NCI-H2227 treated with DMSO at 0.1 percent for 48 hours (cell line): ENCODE measurements at regions not wholly inside any gene's neighbourhood (a gene's known extent, or its start where the extent isn't known, plus 50 kb on each side); places are given as distances from the start of the nearest gene placed in this dataset.
"Not testable (repeated sequence)": the region's sequence is repeated elsewhere in the genome, so short reads cannot be mapped to it uniquely, and the experiment has no call there.

Source experiments
- DNase-seq: peaks from one replicate; lab custom pipeline; 2025; lab: John Stamatoyannopoulos, UW

DNA sequence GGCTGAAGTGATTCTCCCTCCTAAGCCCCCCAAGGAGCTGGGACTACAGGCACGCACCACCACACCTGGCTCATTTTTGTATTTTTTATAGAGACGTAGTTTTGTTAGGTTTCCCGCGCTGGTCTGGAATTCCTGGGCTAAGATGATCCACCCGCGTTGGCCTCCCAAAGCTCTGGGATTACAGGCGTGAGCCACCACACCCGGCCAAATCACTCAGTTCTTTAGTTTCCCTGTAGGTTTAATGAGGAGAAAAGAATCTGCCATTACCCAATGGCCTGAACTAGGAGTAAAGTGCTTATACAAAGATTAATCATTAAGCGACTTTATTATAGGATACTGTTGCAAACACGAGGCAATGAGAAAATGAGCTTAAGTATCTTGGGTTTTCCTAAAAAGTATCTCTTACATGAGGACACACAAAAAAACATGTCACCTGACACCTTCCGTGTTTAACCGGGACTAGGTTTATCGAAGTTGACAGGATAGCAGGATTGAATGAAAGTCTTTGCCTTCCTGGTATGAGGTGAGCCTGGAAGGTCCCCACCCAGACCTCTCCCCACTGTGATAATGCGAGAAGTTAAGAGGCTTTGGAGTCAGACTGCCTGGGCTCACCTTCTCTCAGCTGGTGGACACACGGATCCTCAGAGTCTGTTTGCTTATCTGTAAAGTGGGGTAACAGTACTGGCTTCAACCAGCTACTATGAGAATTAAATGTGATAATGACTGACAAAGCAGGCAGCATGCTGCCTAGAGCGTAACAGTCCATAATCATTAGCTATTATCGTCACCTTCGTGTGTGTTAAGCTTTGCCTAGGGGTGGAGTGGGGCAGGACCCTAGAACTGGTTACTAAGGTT, 133.5 kb upstream of the KRAS start:
- no peak for DNase-seq

DNA sequence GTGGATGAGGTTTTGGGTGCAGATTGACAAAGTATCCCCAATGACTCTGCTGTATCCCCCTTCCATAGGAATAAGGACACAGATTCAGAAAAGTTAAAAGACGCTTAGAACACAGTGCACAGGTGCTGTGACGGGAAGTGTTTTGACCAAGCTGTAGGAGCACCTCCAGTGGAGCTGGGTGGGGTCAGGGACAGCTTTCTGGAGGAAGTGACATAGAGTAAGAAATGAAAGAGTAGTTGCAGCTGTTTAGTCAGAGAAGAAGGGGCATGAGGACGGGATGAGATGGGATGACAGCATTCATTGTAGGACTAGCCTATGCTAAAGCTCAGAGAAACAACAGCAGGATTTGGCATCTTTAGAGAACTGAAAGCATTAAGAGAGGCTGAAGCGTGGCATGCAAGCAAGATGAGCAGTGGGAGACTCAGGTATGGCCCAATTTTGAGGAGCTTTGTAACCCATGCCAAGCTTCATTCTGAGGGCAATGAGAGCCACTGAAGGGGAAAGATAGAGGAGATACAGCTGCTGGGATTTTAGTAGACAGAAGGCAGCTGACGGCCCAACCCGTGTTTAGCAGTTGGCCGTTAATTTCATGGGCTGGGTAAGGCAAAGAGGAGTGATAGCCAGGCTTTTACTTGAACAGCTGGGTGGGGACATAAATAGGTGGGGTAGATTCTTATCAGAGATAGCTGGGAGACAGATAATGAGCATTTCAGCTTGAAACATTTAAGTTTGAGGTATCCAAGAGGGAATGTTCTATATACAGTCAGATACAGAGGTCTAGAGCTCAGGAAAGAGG, 131.8 kb upstream of the KRAS start:
- no peak for DNase-seq

DNA sequence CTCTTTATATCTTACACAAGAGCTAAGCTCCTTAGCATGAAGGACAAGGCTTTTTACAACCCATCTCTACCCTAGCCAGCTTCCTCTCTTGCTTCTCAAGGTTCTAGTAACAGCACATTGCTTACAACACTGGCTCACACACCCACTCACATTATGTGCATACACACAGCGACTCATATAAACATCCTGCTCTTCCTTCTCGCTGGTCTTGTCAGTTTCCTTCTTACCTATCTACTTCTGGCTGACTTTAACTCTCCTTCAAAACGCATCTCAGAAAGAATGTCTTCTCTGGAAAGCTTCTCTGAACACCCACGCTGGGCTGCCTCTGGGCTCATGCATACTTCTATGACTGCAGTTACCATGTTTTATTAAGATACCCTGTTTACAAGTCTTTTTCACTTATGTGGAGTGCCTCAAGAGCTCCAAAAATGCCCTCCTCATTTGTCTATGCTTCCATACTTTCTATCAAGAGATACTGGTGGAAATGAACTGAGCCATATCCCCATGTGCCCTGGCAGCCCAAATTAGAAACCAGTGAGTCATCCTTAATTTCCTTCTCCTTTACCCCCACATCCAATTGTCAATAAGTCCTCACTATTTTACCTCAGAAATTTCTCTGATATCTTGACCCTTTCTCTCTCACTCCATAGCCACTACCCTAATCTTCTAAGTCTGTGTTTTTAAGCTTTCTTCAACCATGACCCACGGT, 126.9 kb upstream of the KRAS start:
- DNase-seq: no peak

DNA sequence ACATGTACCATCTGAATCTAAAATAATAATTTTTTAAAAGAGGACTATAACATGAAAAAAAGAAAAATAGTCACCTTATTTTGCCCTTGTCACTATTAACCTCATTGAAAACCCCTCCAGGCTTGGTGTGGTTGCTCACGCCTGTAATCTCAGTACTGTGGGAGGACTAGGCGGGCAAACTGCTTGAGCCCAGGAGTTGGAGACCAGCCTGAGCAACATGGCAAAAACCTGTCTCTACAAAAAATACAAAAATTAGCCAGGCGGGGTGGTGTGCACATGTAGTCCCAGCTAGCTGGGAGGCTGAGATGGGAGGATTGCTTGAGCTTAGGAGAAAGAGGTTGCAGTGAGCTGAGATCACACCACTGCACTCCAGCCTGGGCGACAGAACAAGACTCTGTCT, 126.3 kb upstream of the KRAS start:
- no peak for DNase-seq

DNA sequence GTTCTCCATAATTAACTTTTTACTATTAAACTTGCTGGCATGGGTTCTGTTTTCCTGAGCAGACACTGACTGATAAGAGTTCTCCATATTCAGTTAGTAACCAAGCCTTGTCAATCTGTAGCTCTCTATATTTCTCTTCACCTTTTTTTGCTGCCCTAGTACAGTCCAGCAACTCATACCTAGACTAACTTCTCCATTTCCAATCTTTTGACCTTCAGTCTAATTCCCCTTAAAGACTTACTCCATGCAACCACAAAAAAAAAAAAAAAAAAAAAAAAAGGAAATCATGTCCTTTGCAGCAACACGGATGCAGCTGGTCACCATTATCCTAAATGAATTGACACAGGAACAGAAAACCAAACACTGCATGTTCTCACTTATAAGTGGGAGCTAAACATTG, 125.7 kb upstream of the KRAS start:
- no peak for DNase-seq

DNA sequence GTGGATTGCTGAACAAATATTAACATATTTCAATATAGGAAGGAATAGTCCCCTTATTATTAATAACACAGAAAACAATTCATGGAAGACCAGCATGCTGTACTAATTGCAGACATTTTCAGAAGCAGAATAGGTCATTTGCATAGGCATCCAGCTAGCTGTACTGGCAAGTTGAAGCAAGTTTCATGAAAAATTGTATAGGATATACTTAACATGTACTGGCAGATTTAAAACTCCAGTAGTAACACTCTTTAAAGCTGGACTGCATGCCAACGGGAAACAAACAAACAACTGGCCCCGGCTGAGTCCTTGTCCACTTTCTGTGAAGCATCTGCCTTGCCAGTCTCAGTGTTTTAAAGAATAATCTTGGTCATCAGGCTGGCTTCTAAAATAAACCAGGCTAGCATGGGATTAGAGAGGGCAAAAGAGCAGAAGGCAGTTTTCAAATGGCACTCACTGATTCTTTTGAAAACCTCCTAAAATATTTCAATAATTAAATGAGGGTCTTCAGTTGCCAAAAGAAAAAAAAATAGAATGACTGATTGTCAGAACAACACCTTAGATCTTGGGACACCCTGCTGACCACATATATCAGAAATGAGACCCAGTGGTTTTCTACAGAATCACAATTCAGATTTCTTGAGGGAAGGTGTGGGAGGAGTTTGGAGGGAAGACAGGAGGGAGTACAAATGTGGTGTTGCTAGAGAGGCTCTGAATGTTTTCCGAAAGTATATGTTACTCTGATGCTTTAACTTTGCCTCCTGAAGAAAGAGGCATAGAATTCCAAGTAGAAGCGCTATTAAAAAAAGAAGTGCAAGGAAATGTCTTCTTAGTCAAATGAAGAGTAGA, 122.5 kb upstream of the KRAS start:
- DNase-seq: no peak

DNA sequence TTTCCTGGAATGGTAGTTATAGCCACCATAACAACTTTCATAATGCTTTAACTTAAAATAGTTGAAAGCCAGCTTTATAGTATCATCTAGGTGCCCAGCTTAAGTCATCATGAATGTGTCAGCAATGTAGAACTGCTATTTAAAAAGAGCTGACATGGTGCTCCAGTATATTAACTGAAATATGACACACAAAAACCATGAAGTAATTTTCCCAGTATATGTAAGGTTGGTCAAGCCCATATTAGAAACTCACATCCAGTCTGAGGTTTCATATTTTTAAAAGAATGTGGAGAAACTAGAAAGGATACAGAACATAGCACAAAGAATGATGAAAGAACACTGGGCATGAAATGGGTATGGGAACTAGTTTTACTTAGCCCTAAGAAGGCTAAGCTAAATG, 121.3 kb upstream of the KRAS start:
- DNase-seq: no peak

DNA sequence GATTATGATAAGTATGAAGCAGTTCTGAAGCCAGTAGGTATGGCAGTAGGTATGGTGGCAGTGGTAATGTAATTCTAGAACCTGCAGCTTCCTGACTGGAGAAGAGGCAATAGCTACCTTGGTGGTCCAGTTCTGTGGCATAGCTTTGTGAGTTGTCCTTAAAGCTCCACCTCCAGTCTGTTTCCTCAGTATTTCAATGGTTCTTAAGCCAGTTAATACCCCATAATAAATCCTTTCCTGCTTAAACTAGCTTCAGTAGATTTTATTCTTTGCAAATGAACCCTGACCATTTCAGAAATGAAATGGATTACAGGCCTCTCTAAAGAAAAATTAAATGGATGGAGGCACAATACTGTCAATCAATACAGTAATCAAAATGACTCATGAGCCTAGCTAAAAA, 117.8 kb upstream of the KRAS start:
- no peak for DNase-seq

DNA sequence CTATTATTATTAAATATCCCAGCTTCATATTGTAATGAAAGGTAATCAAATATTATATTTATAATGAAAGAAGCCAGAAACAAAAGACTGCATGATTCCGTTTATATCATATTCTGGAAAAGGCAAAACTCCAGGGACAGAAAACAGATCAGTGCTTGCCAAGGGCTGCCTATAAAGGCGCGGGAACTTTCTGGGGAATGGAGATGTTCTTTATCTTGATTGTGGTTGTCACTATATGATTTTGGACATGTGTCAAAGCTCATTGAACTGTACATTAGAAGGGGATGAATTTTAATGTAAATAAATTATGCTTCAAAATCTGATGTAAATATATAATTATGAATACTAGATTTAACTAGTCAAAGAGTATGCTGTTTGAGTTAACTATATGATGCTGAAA, 115.4 kb upstream of the KRAS start:
- DNase-seq: no peak

DNA sequence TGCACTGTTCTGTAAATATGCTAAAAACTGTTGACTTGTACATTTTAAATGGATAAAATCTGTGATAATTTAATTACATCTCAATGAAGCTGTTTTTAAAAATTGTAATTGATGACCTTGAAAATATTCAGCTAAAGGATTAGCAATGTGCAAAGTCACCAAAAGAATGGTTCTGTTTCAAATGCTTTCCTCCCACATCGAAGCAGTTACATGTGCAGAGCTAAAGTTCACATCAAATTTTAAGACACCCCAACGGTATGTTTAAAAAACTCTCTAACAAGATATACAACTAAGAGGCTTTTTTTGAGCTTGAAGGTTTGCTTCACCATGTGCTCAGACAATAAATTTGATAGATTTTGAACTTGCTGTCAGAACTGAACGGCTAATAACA, 114.6 kb upstream of the KRAS start:
- no peak for DNase-seq

DNA sequence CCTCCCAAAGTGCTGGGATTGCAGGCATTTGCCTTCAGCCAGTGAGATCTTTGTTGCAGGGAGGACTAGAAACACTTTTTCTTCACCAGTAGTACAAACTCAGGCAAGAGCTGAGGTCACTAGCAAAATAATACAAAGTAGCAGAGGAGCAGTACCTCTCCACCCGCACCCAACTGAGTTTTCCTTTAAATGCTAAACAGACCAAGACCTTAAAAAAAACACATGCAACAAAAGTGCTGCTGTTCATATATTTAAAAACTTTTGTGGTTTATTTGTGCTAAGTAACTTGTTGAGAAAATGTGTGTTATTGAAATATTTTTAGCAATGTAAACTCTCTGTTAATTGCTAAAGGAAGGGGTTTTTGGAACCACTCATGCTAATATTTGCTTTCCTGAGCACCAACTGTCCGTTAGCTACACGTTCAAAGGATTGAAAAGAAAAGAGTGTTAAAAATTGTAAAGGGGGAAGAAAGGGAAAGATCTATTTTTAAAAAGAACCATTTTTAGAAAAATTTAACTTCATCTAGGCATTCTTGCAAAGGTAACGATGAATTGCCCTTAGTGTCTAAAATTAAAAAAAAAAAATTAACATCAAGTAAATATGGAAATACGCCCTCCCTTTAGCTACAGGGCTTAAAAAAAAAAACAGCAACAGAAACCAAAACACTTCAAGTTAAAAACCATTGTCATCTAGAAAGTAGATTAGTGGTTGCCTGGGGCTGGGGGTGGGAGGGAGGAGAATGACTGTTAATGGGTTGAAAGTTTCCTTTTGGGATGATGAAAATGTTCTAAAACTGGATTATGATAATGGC, 114.0 kb upstream of the KRAS start:
- DNase-seq: no peak

DNA sequence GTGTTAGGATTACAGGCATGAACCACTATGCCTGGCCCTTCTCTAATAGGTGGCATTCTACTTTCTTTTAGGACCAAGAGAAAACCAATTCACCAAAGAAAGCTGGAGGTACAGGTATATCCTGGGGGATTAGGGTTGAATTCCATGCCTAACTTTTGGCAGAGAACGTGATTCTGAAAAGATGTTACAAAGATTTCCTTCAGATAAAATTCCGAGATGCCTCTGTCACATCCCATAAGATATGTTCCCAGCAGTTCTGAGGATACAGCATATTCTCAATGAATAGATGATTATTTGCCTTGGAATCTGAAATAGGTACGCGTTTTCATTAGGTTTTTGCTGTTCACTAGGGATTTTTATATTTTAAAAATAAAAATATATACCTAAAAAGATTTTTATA, 111.9 kb upstream of the KRAS start:
- DNase-seq: no peak

DNA sequence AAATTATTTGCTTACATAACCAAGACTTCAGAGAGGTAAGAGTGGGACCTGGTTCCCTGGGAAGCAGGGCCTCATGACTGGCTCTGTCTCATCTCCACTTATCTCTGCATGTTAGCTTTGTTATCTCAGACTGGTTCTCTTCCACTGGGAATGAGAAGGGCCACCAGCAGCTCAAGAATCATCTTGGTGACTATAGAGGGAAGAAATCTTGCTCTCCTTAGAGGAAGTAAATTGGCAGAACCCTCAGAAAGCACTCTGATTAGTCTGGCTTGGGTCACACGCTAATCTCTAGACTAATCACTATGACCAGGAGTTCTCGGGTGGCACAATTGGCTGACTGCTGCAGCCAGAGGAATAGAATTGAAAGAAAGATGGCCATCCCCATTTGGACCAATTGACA, 110.8 kb upstream of the KRAS start:
- DNase-seq: no peak

DNA sequence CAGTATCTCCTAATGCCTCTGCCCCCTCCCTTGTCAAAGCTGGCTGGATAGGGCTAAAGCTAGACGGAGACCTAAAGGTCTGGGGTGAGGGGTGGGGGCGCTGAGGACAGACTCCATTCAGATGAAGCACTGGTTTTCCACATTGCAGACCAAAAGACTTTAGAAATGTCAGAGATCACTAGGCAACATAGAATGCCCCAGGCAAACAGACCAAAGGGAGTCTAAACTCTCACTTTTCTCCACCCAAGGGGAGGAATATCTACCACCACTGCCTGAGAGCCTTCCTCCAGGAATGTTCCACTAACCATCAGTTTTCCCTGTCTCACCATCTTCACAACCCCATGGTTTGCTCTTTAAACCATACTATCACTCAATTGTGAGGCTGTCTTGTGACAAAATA, 106.9 kb upstream of the KRAS start:
- DNase-seq: no peak

DNA sequence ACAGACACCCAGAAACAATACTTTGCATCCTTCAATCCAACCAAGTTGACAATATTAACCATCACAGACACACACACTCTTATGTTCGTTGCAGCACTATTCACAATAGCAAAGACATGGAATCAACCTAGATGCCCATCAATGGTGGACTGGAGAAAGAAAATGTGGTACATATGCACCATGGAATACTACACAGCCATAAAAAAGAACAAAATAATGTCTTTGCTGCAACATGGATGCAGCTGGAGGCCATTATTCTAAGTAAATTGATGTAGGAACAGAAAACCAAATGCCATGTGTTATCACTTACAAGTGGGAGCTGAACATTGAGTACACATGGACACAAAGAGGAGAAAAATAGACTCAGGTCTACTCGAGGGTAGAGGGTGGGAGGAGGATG, 102.2 kb upstream of the KRAS start:
- DNase-seq: not testable (repeated sequence)

DNA sequence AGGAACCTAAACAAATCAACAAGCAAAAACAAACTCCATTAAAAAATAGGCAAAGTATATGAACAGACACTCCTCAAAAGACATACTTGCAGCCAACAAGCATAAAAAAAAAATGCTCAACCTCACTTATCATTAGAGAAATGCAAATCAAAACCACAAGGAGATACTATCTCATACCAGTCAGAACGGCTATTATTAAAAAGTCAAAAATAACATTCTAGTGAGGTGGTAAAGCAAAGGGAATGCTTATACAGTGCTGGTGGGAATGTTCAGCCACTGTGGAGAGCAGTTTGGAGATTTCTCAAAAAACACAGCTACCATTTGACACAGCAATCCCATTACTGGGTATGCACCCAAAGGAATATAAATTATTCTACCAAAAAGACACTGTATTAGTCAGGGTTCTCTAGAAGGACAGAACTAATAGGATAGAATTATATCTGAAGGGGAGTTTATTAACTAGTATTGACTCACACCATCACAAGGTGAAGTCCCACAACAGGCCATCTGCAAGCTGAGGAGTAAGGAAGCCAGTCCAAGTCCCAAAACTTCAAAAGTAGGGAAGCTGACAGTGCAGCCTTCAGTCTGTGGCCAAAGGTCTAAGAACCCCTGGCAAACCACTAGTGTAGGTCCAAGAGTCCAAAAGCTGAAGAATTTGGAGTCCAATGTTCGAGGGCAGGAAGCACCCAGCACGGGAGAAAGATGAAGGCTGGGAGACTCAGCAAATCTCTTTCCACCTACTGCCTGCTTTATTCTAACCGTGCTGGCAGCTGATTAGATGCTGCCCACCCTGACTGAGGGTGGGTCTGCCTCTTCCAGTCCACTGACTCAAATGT, 101.6 kb upstream of the KRAS start:
- no peak for DNase-seq

DNA sequence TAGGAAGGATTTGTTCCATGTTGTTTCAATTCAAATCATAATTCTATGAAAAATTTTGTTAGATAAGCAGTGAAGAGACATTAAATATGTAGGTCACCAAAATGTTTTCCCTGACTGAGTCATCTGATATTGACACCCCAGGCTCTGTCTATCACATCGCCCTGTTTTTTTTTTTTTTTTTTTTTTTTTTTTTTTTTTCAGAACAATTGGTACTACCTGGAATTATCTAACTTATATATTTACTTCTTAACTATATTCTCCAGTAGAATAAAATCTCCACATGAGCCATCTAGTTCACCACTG, 97.8 kb upstream of the KRAS start:
- no peak for DNase-seq

DNA sequence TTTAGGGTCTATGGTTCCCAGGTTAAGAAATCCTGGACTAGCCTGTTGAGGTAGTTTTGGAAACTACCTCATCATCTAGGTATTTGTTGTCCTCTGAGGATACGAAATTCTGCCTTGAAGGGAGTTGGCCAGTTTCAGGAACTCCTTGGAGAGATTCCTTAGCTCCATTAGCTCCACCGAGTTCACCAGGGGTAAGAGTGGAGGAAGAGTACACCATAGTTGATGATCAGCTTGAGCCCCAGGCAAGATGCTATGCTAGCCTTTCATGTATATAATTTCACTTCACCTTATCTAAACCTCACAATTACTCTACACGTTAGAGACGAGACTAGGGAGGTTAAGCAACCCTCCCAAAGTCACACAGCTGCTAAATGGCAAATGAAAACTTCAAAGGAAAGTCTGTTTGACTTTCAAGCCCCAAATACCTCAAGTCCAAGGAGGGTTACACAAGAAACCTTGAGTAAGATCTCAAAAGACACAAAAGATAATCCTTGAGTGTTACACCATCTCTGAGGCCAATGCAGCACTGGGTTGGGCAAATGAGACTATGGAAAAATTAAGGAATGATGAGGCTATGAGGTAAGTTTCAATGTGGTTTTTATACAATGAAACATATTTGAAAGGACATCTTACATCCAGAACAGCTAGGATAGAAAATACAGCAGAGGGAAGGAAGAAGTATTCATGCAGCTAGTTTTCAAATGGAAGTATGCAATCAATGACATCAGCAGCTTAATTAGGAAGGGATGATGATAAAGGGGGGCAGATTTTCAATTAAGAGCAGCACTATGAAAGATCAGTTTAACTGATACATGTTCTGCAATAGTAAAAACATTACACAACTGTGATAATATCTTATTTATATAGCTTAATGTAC, 97.2 kb upstream of the KRAS start:
- DNase-seq: no peak

DNA sequence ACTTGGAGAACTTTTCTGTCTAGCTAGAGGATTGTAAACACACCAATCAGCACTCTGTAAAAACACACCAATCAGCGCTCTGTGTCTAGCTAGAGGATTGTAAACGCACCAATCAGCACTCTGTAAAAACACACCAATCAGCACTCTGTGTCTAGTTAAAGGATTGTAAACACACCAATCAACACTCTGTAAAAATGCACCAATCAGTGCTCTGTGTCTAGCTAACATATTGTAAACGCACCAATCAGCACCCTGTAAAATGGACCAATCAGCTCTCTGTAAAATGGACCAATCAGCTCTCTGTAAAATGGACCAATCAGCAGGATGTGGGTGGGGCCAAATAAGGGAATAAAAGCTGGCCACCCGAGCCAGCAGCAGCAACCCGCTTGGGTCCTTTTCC, 91.1 kb upstream of the KRAS start:
- not testable (repeated sequence) for DNase-seq
